ENCODE measurements at regions not wholly inside any gene's neighbourhood (a gene's known extent, or its start where the extent isn't known, plus 50 kb on each side); places are given as distances from the start of the nearest gene placed in this dataset.

- TF ChIP-seq REST (IDR thresholded peaks at IDR 0.05; ENCODE audit: unreplicated experiment), result no peak
These were observed 157.4 kb upstream of the AGTR1 start (continued) for GRCh38 chr3:148540266-148540665.

- Mint-ChIP-seq H3K9me3 (no peaks in the 10 kb centered on the region), H3K27me3 (ENCODE audit: insufficient read depth, low read depth, poor library complexity) (peaks cover 2% of the 10 kb centered on the region), H3K4me3 (no peak overlapping the region), H3K36me3 (ENCODE audit: low read depth) (no peaks in the 10 kb centered on the region), H3K4me1 (no peaks in the 10 kb centered on the region), H3K27ac (no peak overlapping the region)
- H3K9me2 ChIP-seq (ENCODE audit: insufficient read depth), result no peaks in the 10 kb centered on the region
- no peaks in the 10 kb centered on the region for H4K20me1 ChIP-seq (replicated peaks; ENCODE audit: insufficient read depth)
- no peak for DNase-seq (ENCODE audit: low spot score)
- H3K4me1 ChIP-seq (ENCODE audit: insufficient read depth), result no peaks in the 10 kb centered on the region
- H3F3A ChIP-seq (replicated peaks; ENCODE audit: low read depth), result no peaks in the 10 kb centered on the region
- H3K27me3 ChIP-seq (ENCODE audit: insufficient read depth), result no peaks in the 10 kb centered on the region
- H3K79me2 ChIP-seq (replicated peaks; ENCODE audit: insufficient read depth), result no peaks in the 10 kb centered on the region
- no peak overlapping the region for H3K4me3 ChIP-seq
- no peak overlapping the region for H3K4me2 ChIP-seq
- H2AFZ ChIP-seq, result no peak overlapping the region
- H3K27ac ChIP-seq (ENCODE audit: low read depth), result no peak overlapping the region
- no peak for ATAC-seq
- H3K36me3 ChIP-seq (ENCODE audit: insufficient read depth), result no peaks in the 10 kb centered on the region
- TF ChIP-seq EZH2phosphoT487 (IDR thresholded peaks at IDR 0.05; ENCODE audit: unreplicated experiment), result no peak
- TF ChIP-seq CTCF (conservative IDR thresholded peaks at IDR 0.05; ENCODE audit: low read depth in 2 of 2), result no peak
- no peak for TF ChIP-seq ETS1 (IDR thresholded peaks at IDR 0.05)
- TF ChIP-seq CREB1 (CRISPR knock-in tag; IDR thresholded peaks at IDR 0.05; ENCODE audit: low read depth), result no peak
- TF ChIP-seq NANOG (IDR thresholded peaks at IDR 0.05; ENCODE audit: borderline replicate concordance), result no peak
- TF ChIP-seq ZNF462 (CRISPR knock-in tag; IDR thresholded peaks at IDR 0.05), result no peak
- TF ChIP-seq JUNB (IDR thresholded peaks at IDR 0.05; ENCODE audit: unreplicated experiment), result no peak
- no peak for TF ChIP-seq POLR2AphosphoS5 (IDR thresholded peaks at IDR 0.05; ENCODE audit: low read depth)
- TF ChIP-seq REST (IDR thresholded peaks at IDR 0.05; ENCODE audit: unreplicated experiment), result no peak
These were observed 156.9 kb upstream of the AGTR1 start for GRCh38 chr3:148540851-148541250.

Measured in GM23338 (cell line).